ENCODE measurements at regions not wholly inside any gene's neighbourhood (a gene's known extent, or its start where the extent isn't known, plus 50 kb on each side); places are given as distances from the start of the nearest gene placed in this dataset.

GRCh38 chr22:22710719-22711531, 66.5 kb downstream of the GGTLC2 start:
- Mint-ChIP-seq H3K36me3 (ENCODE audit: insufficient read depth in 2 of 2) (no peaks in the 10 kb centered on the region), H3K4me1 (ENCODE audit: low read depth) (no peaks in the 10 kb centered on the region), H3K9me3 (no peaks in the 10 kb centered on the region), H3K27me3 (ENCODE audit: low read depth) (no peaks in the 10 kb centered on the region), H3K27ac (no peak overlapping the region), H3K4me3 (no peak overlapping the region)
- ATAC-seq (replicated peaks in 1 of 2) (peak; percentile 64 to 68), DNase-seq (peak; percentile 73 to 79)

- H3K4me1 Mint-ChIP-seq (ENCODE audit: low read depth): no peaks in the 10 kb centered on the region
- no peak for ATAC-seq (replicated peaks in 1 of 2)
- H3K27ac Mint-ChIP-seq: no peak overlapping the region
Measured at GRCh38 chr22:22711532-22711913, 67.1 kb downstream of the GGTLC2 start.

GRCh38 chr22:22712092-22712658, 67.8 kb downstream of the GGTLC2 start:
- H3K9me3 Mint-ChIP-seq: no peaks in the 10 kb centered on the region
- H3K27me3 Mint-ChIP-seq (ENCODE audit: low read depth): no peaks in the 10 kb centered on the region
- DNase-seq (no peak), ATAC-seq (replicated peaks in 1 of 2) (no peak)
- H3K36me3 Mint-ChIP-seq (ENCODE audit: insufficient read depth in 2 of 2): no peaks in the 10 kb centered on the region
- no peak overlapping the region for H3K4me3 Mint-ChIP-seq
- no peaks in the 10 kb centered on the region for H3K4me1 Mint-ChIP-seq (ENCODE audit: low read depth)
- H3K27ac Mint-ChIP-seq: no peak overlapping the region

More at GRCh38 chr22:22711532-22711913, 67.1 kb downstream of the GGTLC2 start:
- no peak overlapping the region for H3K4me3 Mint-ChIP-seq
- no peaks in the 10 kb centered on the region for H3K36me3 Mint-ChIP-seq (ENCODE audit: insufficient read depth in 2 of 2)
- no peak for DNase-seq
- H3K9me3 Mint-ChIP-seq: no peaks in the 10 kb centered on the region
- no peaks in the 10 kb centered on the region for H3K27me3 Mint-ChIP-seq (ENCODE audit: low read depth)

- DNase-seq (no peak), ATAC-seq (replicated peaks in 1 of 2) (no peak)
- Mint-ChIP-seq H3K4me3 (no peak overlapping the region), H3K27me3 (ENCODE audit: low read depth) (no peaks in the 10 kb centered on the region), H3K9me3 (no peaks in the 10 kb centered on the region), H3K36me3 (ENCODE audit: insufficient read depth in 2 of 2) (no peaks in the 10 kb centered on the region), H3K4me1 (ENCODE audit: low read depth) (no peaks in the 10 kb centered on the region), H3K27ac (no peak overlapping the region)
Measured at GRCh38 chr22:22712666-22713365, 68.4 kb downstream of the GGTLC2 start.

- no peak overlapping the region for H3K27ac Mint-ChIP-seq
- no peak for DNase-seq
- no peak overlapping the region for H3K4me3 Mint-ChIP-seq
- no peaks in the 10 kb centered on the region for H3K4me1 Mint-ChIP-seq (ENCODE audit: low read depth)
- no peaks in the 10 kb centered on the region for H3K9me3 Mint-ChIP-seq
- no peak for ATAC-seq (replicated peaks in 1 of 2)
- H3K36me3 Mint-ChIP-seq (ENCODE audit: insufficient read depth in 2 of 2): no peaks in the 10 kb centered on the region
- no peaks in the 10 kb centered on the region for H3K27me3 Mint-ChIP-seq (ENCODE audit: low read depth)
Measured at GRCh38 chr22:22713416-22713815, 69.0 kb downstream of the GGTLC2 start.

- Mint-ChIP-seq H3K27ac (no peak overlapping the region), H3K27me3 (ENCODE audit: low read depth) (no peaks in the 10 kb centered on the region), H3K36me3 (ENCODE audit: insufficient read depth in 2 of 2) (no peaks in the 10 kb centered on the region), H3K4me3 (no peak overlapping the region), H3K4me1 (ENCODE audit: low read depth) (no peaks in the 10 kb centered on the region), H3K9me3 (no peaks in the 10 kb centered on the region)
- ATAC-seq (replicated peaks in 1 of 2) (no peak), DNase-seq (no peak)
Measured at GRCh38 chr22:22714600-22715335, 70.4 kb downstream of the GGTLC2 start.

- Mint-ChIP-seq H3K9me3 (no peaks in the 10 kb centered on the region), H3K27me3 (ENCODE audit: low read depth) (no peaks in the 10 kb centered on the region)
Measured at GRCh38 chr22:22716136-22716665, 71.8 kb downstream of the GGTLC2 start.

GRCh38 chr22:22717664-22718063, 73.2 kb downstream of the GGTLC2 start:
- no peaks in the 10 kb centered on the region for H3K36me3 Mint-ChIP-seq (ENCODE audit: insufficient read depth in 2 of 2)
- H3K4me3 Mint-ChIP-seq: no peak overlapping the region
- DNase-seq (no peak), ATAC-seq (replicated peaks in 1 of 2) (no peak)
- peaks cover 24% of the 10 kb centered on the region for H3K4me1 Mint-ChIP-seq (ENCODE audit: low read depth)
- H3K9me3 Mint-ChIP-seq: no peaks in the 10 kb centered on the region
- H3K27ac Mint-ChIP-seq: no peak overlapping the region
- H3K27me3 Mint-ChIP-seq (ENCODE audit: low read depth): no peaks in the 10 kb centered on the region

More at GRCh38 chr22:22716136-22716665, 71.8 kb downstream of the GGTLC2 start:
- H3K4me3 Mint-ChIP-seq: no peak overlapping the region
- H3K27ac Mint-ChIP-seq: no peak overlapping the region
- no peak for DNase-seq
- no peaks in the 10 kb centered on the region for H3K36me3 Mint-ChIP-seq (ENCODE audit: insufficient read depth in 2 of 2)
- no peak for ATAC-seq (replicated peaks in 1 of 2)
- H3K4me1 Mint-ChIP-seq (ENCODE audit: low read depth): peaks cover 12% of the 10 kb centered on the region

DNA sequence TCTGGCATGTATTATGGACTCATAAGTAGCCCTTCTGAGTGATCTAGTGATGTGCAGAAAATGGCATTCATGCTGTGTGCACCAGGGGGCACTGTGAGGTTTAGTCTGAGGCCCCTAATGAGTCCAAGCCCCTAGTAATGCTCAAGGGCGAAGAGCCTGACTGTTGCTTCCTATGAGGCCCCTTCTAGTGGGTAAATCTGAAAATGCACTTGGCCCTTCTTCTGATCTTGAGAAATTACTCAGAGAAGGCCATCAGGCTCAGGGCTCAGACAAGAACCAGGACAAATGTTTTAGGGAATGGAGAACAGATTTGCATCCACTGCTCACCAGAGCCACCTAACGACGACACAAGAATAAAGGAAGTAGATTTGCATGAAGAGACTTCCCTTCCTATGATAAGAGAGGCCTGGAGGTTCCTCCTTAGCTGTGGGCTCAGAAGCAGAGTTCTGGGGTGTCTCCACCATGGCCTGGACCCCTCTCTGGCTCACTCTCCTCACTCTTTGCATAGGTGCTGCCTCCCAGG, 75.8 kb downstream of the GGTLC2 start:
- no peaks in the 10 kb centered on the region for H3K36me3 Mint-ChIP-seq (ENCODE audit: insufficient read depth in 2 of 2)
- no peak overlapping the region for H3K4me3 Mint-ChIP-seq
- H3K4me1 Mint-ChIP-seq (ENCODE audit: low read depth): peaks cover 24% of the 10 kb centered on the region
- H3K27me3 Mint-ChIP-seq (ENCODE audit: low read depth): no peaks in the 10 kb centered on the region
- DNase-seq (peak; percentile 57 to 60), ATAC-seq (replicated peaks in 1 of 2) (peak; percentile 78)
- H3K27ac Mint-ChIP-seq: no peak overlapping the region
- H3K9me3 Mint-ChIP-seq: no peaks in the 10 kb centered on the region

DNA sequence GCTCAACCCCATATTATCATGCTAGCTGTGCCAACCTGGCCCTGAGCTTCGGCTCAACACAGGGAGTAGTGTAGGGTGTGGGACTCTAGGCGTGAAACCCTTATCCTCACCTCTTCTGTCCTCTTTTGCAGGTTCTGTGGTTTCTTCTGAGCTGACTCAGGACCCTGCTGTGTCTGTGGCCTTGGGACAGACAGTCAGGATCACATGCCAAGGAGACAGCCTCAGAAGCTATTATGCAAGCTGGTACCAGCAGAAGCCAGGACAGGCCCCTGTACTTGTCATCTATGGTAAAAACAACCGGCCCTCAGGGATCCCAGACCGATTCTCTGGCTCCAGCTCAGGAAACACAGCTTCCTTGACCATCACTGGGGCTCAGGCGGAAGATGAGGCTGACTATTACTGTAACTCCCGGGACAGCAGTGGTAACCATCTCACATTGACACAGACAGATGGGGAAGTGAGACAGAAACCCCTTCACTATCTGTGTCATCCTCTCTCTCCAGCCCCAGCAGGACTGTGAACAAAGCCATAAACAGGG, 76.4 kb downstream of the GGTLC2 start:
- no peaks in the 10 kb centered on the region for H3K27me3 Mint-ChIP-seq (ENCODE audit: low read depth)
- no peak for DNase-seq
- ATAC-seq (replicated peaks in 1 of 2): peak; percentile 35 to 40
- no peak overlapping the region for H3K27ac Mint-ChIP-seq
- H3K4me1 Mint-ChIP-seq (ENCODE audit: low read depth): peaks cover 24% of the 10 kb centered on the region
- no peaks in the 10 kb centered on the region for H3K9me3 Mint-ChIP-seq
- H3K36me3 Mint-ChIP-seq (ENCODE audit: insufficient read depth in 2 of 2): no peaks in the 10 kb centered on the region
- no peak overlapping the region for H3K4me3 Mint-ChIP-seq

DNA sequence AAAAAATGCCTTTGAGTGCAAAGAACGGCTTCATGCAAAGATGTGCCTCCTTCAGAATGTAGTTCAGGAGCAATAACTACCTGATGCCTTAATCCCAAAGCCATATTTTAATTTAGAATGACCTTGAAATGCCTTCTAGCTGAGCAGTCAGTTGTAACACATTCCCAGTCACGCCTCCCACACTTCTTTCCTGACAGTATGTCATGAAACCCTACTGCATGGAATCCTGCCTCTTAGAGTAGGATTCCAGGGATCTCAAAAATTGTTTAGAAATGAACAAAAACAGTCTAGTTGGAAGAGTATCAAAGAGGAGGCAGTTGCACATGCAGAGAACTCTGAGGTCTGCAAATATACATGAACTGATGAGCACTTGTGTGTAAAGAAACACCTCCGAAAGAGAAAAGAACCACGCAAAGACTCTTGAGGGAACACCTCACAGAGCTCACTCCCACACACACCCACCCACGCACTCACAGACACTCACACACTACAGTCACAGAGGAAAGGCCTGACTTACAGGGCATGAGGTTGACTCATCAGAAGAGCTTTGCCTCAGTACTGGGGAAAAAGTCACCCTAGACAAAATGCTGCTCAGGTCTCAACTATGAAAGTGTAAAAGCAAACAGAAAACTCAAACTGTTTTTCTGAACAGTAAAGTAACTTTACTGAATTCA, 77.4 kb downstream of the GGTLC2 start:
- peak; percentile 88 to 90 for ATAC-seq (replicated peaks in 1 of 2)
- H3K4me3 Mint-ChIP-seq: no peak overlapping the region
- no peaks in the 10 kb centered on the region for H3K9me3 Mint-ChIP-seq
- H3K27ac Mint-ChIP-seq: no peak overlapping the region
- no peaks in the 10 kb centered on the region for H3K36me3 Mint-ChIP-seq (ENCODE audit: insufficient read depth in 2 of 2)
- DNase-seq: peak; percentile 63 to 75
- H3K27me3 Mint-ChIP-seq (ENCODE audit: low read depth): peaks cover 1% of the 10 kb centered on the region
- peaks cover 24% of the 10 kb centered on the region for H3K4me1 Mint-ChIP-seq (ENCODE audit: low read depth)

- H3K27ac Mint-ChIP-seq: no peak overlapping the region
- DNase-seq (no peak), ATAC-seq (replicated peaks in 1 of 2) (no peak)
- no peaks in the 10 kb centered on the region for H3K9me3 Mint-ChIP-seq
- peaks cover 27% of the 10 kb centered on the region for H3K27me3 Mint-ChIP-seq (ENCODE audit: low read depth)
- no peaks in the 10 kb centered on the region for H3K36me3 Mint-ChIP-seq (ENCODE audit: insufficient read depth in 2 of 2)
- H3K4me1 Mint-ChIP-seq (ENCODE audit: low read depth): no peaks in the 10 kb centered on the region
- no peak overlapping the region for H3K4me3 Mint-ChIP-seq
Measured at GRCh38 chr22:22728382-22728781, 84.0 kb downstream of the GGTLC2 start.

Measured in activated T-cell treated with anti-CD3 and anti-CD28 coated beads, Interleukin-2, amount 50 U/mL, for 72 hours (primary cell).